Mesothelial cell of epicardium (in vitro differentiated cells): ENCODE measurements at regions not wholly inside any gene's neighbourhood (a gene's known extent, or its start where the extent isn't known, plus 50 kb on each side); places are given as distances from the start of the nearest gene placed in this dataset.

ENCODE experiments used
- DNase-seq, 2 experiments: peaks; one replicate each; pipeline ENCODE4 v3.0.0; 2021; ENCODE audit warnings: low spot score in 2 of 2; ENCODE audit not compliant: unreplicated experiment in 2 of 2
- H3K27ac Mint-ChIP-seq: 2 replicates; pipeline ENCODE4 v1.8.0; 2021; ENCODE audit warnings: mixed read lengths
- H3K27me3 Mint-ChIP-seq: 2 replicates; pipeline ENCODE4 v1.8.0; 2021; ENCODE audit warnings: low read depth, mixed read lengths
- H3K36me3 Mint-ChIP-seq: 2 replicates; pipeline ENCODE4 v1.8.0; 2021; ENCODE audit warnings: mixed read lengths
- H3K4me1 Mint-ChIP-seq: 2 replicates; pipeline ENCODE4 v1.8.0; 2021; ENCODE audit warnings: mixed read lengths
- H3K4me3 Mint-ChIP-seq: 2 replicates; pipeline ENCODE4 v1.8.0; 2021; ENCODE audit warnings: mild to moderate bottlenecking, moderate library complexity, mixed read lengths
- H3K9me3 Mint-ChIP-seq: 2 replicates; pipeline ENCODE4 v1.8.0; 2021; ENCODE audit warnings: mixed read lengths
- TF ChIP-seq, protein P1 (sequence below): fragments of 200-600 bp; sonication (generic); IDR thresholded peaks from one replicate; pipeline ENCODE4 v1.5.0; 2021; ENCODE audit warnings: antibody characterized with exemption; ENCODE audit not compliant: unreplicated experiment

DNA sequence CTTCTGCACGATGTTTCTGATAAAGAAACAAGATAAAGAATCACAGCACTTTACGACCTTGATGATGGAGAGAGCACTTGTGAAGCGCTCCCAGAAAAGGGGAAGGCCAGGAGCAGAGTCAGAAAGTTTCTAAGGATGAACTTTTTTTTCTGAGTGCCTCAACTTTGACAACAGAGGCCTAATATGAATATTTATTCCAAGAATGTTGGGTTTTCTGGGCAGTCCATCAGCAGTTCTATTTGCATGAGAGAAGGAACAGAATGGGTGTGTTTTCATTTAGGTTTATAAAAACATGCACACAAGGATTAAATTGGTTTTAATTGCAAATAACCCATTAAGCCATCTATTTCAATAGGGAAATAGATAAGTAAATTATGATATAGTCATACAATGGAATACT, 204.9 kb downstream of the SIM1 start:
- no peaks in the 10 kb centered on the region for H3K9me3 Mint-ChIP-seq
- no peak overlapping the region for H3K27ac Mint-ChIP-seq
- H3K4me1 Mint-ChIP-seq, result peaks cover 4% of the 10 kb centered on the region
- H3K4me3 Mint-ChIP-seq, result no peak overlapping the region
- no peak for DNase-seq
- H3K27me3 Mint-ChIP-seq, result no peaks in the 10 kb centered on the region
- H3K36me3 Mint-ChIP-seq, result no peaks in the 10 kb centered on the region
- TF ChIP-seq, protein P1, sequence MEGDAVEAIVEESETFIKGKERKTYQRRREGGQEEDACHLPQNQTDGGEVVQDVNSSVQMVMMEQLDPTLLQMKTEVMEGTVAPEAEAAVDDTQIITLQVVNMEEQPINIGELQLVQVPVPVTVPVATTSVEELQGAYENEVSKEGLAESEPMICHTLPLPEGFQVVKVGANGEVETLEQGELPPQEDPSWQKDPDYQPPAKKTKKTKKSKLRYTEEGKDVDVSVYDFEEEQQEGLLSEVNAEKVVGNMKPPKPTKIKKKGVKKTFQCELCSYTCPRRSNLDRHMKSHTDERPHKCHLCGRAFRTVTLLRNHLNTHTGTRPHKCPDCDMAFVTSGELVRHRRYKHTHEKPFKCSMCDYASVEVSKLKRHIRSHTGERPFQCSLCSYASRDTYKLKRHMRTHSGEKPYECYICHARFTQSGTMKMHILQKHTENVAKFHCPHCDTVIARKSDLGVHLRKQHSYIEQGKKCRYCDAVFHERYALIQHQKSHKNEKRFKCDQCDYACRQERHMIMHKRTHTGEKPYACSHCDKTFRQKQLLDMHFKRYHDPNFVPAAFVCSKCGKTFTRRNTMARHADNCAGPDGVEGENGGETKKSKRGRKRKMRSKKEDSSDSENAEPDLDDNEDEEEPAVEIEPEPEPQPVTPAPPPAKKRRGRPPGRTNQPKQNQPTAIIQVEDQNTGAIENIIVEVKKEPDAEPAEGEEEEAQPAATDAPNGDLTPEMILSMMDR, result no peak

DNA sequence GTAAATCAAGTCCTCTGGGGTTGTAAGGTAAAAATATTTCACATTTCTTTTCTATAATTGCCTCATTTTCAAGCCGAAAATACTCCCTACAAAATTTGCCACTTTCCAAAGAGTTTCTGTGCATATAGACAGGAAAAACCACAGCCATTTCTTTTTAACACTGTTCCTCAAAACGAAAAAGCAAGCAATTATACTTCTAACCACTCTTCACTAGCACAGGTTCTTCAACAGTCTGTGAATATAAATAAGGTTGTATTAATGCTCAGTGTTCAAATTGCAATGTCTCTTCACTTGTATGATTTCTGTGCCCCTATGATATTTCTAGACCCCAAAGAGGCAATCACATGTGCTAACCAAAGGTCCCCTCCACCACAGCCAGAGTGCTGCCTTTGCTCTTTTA, 206.0 kb downstream of the SIM1 start:
- H3K27me3 Mint-ChIP-seq, result no peaks in the 10 kb centered on the region
- no peaks in the 10 kb centered on the region for H3K9me3 Mint-ChIP-seq
- H3K27ac Mint-ChIP-seq, result no peak overlapping the region
- no peak overlapping the region for H3K4me3 Mint-ChIP-seq
- peaks cover 4% of the 10 kb centered on the region for H3K4me1 Mint-ChIP-seq
- H3K36me3 Mint-ChIP-seq, result no peaks in the 10 kb centered on the region
- TF ChIP-seq, protein P1, result no peak
- no peak for DNase-seq

DNA sequence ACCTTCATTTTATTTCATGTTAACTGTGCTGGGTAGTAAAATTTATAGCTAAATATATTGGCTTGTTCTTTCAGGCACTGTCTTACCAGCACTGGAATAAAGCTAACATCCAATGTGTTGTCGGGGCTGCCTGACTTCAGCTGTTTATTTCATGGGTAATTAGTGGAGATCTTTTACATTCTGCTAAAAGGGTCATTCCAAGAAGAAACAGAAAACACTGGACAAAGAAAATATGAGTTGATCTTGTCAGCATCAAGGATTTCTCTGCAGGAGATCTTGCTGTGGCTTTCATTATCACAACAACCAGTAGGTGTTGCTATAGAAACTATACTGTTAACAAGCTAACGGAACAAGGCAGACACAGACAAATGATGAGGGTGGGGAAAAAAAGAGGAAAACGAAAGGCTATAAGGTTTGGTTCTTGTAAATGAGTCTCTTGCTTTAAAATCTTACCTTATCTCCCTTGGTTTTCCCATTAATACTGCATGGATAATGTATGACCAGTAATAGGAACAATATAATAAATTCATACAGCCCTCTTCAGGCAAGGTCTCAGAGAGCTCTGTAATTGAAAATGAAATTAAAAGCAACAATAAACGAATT, 206.8 kb downstream of the SIM1 start:
- no peak overlapping the region for H3K27ac Mint-ChIP-seq
- H3K27me3 Mint-ChIP-seq, result no peaks in the 10 kb centered on the region

DNA sequence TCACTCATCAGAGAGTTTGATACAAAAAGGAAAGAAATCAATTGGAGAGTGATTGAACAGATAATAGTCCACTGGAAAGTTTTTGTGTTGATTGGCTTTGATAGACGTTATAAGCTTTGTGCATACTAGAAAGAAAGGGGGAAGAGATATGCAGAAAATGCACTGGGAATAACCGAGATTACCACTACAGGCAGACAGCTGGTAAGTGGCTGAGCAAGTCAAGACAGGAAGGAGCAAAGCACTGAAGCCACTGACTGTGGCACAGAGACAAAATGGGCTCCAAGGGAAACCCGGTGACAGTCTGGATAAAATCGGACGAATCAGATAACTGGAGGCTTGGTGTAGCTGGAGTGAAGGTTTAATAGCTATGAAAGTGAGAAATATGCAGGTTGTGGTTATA, 209.0 kb downstream of the SIM1 start:
- DNase-seq, result no peak
- no peak overlapping the region for H3K4me3 Mint-ChIP-seq
- no peaks in the 10 kb centered on the region for H3K27me3 Mint-ChIP-seq
- no peaks in the 10 kb centered on the region for H3K36me3 Mint-ChIP-seq
- TF ChIP-seq, protein P1, result no peak
- H3K4me1 Mint-ChIP-seq, result peaks cover 4% of the 10 kb centered on the region
- no peak overlapping the region for H3K27ac Mint-ChIP-seq
- no peaks in the 10 kb centered on the region for H3K9me3 Mint-ChIP-seq

More for the DNA sequence above, 206.8 kb downstream of the SIM1 start:
- Mint-ChIP-seq H3K9me3 (no peaks in the 10 kb centered on the region), H3K36me3 (no peaks in the 10 kb centered on the region), H3K4me1 (peaks cover 4% of the 10 kb centered on the region), H3K4me3 (no peak overlapping the region)
- DNase-seq, result no peak
- TF ChIP-seq, protein P1, result no peak

DNA sequence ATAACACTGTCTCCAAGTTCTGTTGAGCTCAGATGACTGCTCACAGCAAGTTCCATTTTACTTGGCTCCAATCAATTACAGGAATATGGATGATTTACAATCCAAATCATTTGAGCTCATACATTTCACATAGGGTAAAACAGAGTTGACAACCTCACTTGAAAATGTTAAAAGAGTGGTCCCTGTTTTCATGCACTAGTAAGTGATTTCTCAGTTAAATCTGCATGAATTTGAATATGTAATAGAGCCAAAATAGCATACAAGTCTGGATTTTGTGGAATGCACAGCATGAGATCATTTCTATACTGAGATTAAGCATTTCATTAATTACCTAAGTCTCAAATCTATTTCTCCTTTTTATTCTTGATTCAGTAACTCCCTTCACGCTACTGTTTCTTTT, 217.6 kb downstream of the SIM1 start:
- TF ChIP-seq, protein P1, result no peak
- Mint-ChIP-seq H3K9me3 (no peaks in the 10 kb centered on the region), H3K27me3 (no peaks in the 10 kb centered on the region), H3K27ac (no peak overlapping the region), H3K4me3 (no peak overlapping the region), H3K4me1 (no peaks in the 10 kb centered on the region), H3K36me3 (no peaks in the 10 kb centered on the region)
- DNase-seq, result no peak

DNA sequence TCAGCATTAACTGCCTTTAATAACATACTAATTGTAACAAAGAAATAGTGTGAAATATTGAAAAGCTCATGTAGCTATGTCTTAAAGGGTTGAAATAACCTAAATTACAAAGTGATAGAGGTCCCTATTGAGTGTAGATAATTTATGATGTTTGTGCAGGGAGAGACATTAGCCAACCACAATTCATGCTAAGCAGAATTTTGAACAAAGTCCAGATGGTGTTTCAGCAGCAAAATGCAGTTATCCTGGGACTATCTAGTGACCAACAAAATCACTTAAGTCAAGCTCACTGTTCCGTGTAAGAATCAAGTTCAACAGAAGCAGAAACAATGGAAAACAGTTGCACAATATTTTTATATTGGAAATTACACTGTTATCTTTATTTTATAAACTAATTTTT, 218.5 kb downstream of the SIM1 start:
- H3K27me3 Mint-ChIP-seq, result no peaks in the 10 kb centered on the region
- H3K27ac Mint-ChIP-seq, result no peak overlapping the region
- no peak overlapping the region for H3K4me3 Mint-ChIP-seq
- H3K36me3 Mint-ChIP-seq, result no peaks in the 10 kb centered on the region
- H3K4me1 Mint-ChIP-seq, result no peaks in the 10 kb centered on the region
- no peak for DNase-seq
- TF ChIP-seq, protein P1, result no peak
- H3K9me3 Mint-ChIP-seq, result no peaks in the 10 kb centered on the region
